GM19023 (cell line): ENCODE measurements at regions not wholly inside any gene's neighbourhood (a gene's known extent, or its start where the extent isn't known, plus 50 kb on each side); places are given as distances from the start of the nearest gene placed in this dataset.
"Not testable (repeated sequence)": the region's sequence is repeated elsewhere in the genome, so short reads cannot be mapped to it uniquely, and the experiment has no call there.

Source experiments
- ATAC-seq: cut with Tn5 transposase; IDR thresholded peaks from one replicate; pipeline ENCODE4 v1.9.1; 2021; ENCODE audit warnings: mild to moderate bottlenecking, moderate library complexity; ENCODE audit not compliant: unreplicated experiment

DNA sequence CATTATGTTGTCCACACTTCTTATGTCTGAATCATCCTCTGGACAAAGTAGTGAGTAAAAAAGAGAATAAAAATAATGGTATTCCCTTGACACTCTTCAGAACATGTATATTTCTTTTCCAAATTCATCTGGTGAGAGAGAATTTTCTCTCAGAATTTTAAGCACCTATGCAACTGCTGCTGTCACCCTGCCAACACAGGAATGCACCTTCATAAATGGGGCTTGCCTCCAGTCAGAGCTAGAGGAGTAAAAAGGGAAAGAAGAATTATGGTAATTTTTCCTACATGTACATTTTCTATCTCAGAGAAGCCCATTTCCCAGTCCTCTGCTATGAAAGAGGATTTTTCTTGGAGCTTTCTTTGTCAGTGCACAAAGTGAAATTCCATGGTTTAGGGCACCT is 92.2 kb upstream of the ALCAM start:
- no peak for ATAC-seq

DNA sequence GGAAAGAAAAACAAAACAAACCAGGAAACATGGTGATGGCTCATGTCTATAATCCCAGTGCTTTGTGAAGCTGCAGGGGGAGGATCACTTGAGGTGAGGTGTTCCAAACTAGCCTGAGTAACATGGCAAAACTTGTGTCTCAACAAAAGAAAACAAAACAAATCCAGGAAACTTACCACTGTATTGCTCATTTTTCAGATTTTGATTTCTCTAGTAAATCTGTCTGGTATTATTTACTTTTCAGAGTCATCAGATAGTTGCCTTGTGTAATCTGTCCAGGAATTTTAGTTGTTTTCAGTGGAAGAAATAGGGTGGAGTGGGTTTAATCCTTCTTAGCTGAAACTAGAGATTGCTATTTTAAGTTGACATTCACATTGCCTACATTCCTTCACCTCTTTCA is 91.8 kb upstream of the ALCAM start:
- no peak for ATAC-seq

GRCh38 chr3:105277656-105278055 is 89.1 kb upstream of the ALCAM start:
- no peak for ATAC-seq

DNA sequence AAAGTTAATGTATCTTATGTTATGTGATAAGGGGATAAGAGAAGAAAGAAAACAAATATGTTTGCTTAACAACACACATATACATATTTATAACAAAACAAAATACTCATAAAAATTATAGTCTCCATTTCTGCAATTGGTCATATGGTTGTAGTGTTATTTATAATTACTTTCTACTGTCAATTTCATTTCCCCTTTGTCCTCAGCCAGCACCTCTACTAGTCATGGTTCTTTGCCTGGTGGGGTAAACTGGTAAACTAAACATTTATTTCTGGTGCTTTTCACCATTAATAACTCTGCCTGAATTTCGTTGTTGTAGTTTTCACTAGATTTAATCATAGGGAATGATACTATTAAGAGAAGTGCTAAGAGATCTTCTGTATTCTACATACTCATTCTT is 88.0 kb upstream of the ALCAM start:
- ATAC-seq: no peak

DNA sequence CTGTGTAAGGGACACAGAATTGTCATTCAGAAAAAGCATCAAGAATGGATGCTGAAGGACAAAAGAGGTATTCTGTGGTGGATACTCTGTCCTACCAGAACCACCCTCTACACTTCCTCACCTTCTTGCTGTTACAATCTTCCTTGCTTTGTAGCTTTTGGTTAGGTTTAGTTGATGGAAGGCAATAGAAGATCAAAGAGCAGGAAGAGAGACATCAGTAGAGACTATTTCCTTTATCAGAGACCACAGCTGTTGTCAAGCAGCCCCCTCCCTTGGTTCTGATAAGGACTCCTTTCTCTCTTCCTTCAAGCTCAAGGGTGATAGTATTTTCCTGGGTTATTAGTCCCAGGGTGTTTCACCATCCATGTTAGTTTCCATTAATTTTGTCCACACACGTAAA is 84.7 kb upstream of the ALCAM start:
- no peak for ATAC-seq

- ATAC-seq: no peak
Observed at GRCh38 chr3:105284876-105285275, 81.8 kb upstream of the ALCAM start.

- ATAC-seq: no peak
Observed at GRCh38 chr3:105285653-105286241, 81.0 kb upstream of the ALCAM start.

- ATAC-seq: no peak
Observed at GRCh38 chr3:105293441-105293840, 73.3 kb upstream of the ALCAM start.

- ATAC-seq: not testable (repeated sequence)
Observed at GRCh38 chr3:105296182-105296822, 70.4 kb upstream of the ALCAM start.

- ATAC-seq: no peak
Observed at GRCh38 chr3:105304487-105304886, 62.2 kb upstream of the ALCAM start.

- ATAC-seq: no peak
Observed at GRCh38 chr3:105315144-105315543, 51.6 kb upstream of the ALCAM start.

- no peak for ATAC-seq
Observed at GRCh38 chr3:105315815-105316214, 50.9 kb upstream of the ALCAM start.

- ATAC-seq: no peak
Observed at GRCh38 chr3:105316331-105316730, 50.4 kb upstream of the ALCAM start.
